ENCODE measurements at regions not wholly inside any gene's neighbourhood (a gene's known extent, or its start where the extent isn't known, plus 50 kb on each side); places are given as distances from the start of the nearest gene placed in this dataset.

DNA sequence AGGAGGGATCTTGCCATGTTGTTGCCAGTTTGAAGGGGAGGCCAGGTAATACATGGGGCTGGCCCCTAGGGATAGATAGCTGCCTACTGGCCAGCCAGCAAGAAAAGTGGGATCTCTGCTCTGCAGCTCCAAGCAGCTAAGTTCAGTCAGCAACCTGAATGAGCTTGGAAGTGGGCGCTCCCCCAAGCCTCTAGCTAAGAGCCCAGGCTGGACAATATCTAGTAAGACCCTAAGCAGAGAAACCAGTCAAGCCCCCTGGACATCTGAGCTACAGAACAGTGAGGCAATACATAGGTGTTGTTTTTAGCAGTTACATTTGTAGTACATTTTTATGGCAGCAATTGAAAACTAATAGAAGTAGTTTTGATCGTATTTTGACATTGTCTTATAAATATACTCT, 409.8 kb upstream of the SMIM21 start:
- no peak for DNase-seq (ENCODE audit: low read depth in 1 of 2, low spot score in 1 of 2)
- H3K27me3 ChIP-seq (ENCODE audit: insufficient read depth, poor library complexity, severe bottlenecking) = peaks cover 5% of the 10 kb centered on the region
- H3K4me3 ChIP-seq (replicated peaks; ENCODE audit: insufficient read depth, low read length) = no peak overlapping the region
- no peak overlapping the region for H3K27ac ChIP-seq (replicated peaks)
- no peak for TF ChIP-seq POLR2AphosphoS5 (IDR thresholded peaks at IDR 0.05; ENCODE audit: low read depth)
- TF ChIP-seq GABPA (IDR thresholded peaks at IDR 0.05; ENCODE audit: low read depth) = no peak
- TF ChIP-seq, protein P1, sequence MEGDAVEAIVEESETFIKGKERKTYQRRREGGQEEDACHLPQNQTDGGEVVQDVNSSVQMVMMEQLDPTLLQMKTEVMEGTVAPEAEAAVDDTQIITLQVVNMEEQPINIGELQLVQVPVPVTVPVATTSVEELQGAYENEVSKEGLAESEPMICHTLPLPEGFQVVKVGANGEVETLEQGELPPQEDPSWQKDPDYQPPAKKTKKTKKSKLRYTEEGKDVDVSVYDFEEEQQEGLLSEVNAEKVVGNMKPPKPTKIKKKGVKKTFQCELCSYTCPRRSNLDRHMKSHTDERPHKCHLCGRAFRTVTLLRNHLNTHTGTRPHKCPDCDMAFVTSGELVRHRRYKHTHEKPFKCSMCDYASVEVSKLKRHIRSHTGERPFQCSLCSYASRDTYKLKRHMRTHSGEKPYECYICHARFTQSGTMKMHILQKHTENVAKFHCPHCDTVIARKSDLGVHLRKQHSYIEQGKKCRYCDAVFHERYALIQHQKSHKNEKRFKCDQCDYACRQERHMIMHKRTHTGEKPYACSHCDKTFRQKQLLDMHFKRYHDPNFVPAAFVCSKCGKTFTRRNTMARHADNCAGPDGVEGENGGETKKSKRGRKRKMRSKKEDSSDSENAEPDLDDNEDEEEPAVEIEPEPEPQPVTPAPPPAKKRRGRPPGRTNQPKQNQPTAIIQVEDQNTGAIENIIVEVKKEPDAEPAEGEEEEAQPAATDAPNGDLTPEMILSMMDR (IDR thresholded peaks at IDR 0.05; ENCODE audit: insufficient read depth, low read length) = no peak
- no peak for TF ChIP-seq REST (IDR thresholded peaks at IDR 0.05; ENCODE audit: insufficient replicate concordance, low read depth)
- no peak for TF ChIP-seq SPI1 (IDR thresholded peaks at IDR 0.05; ENCODE audit: borderline replicate concordance, low read depth)

- TF ChIP-seq POLR2AphosphoS5 (IDR thresholded peaks at IDR 0.05; ENCODE audit: low read depth) = no peak
- TF ChIP-seq GABPA (IDR thresholded peaks at IDR 0.05; ENCODE audit: low read depth) = no peak
- TF ChIP-seq REST (IDR thresholded peaks at IDR 0.05; ENCODE audit: insufficient replicate concordance, low read depth) = no peak
- no peak for TF ChIP-seq SPI1 (IDR thresholded peaks at IDR 0.05; ENCODE audit: borderline replicate concordance, low read depth)
- TF ChIP-seq, protein P1 (IDR thresholded peaks at IDR 0.05; ENCODE audit: insufficient read depth, low read length) = no peak
- no peak overlapping the region for H3K27ac ChIP-seq (replicated peaks)
- no peak overlapping the region for H3K4me3 ChIP-seq (replicated peaks; ENCODE audit: insufficient read depth, low read length)
- peaks cover 5% of the 10 kb centered on the region for H3K27me3 ChIP-seq (ENCODE audit: insufficient read depth, poor library complexity, severe bottlenecking)
- no peak for DNase-seq (ENCODE audit: low read depth in 1 of 2, low spot score in 1 of 2)
These were observed 409.0 kb upstream of the SMIM21 start for GRCh38 chr18:75836516-75836915.

GRCh38 chr18:75831960-75832359, 404.5 kb upstream of the SMIM21 start:
- Histone ChIP-seq H3K27ac (replicated peaks) (no peak overlapping the region), H3K4me3 (replicated peaks; ENCODE audit: insufficient read depth, low read length) (no peak overlapping the region), H3K27me3 (ENCODE audit: insufficient read depth, poor library complexity, severe bottlenecking) (peaks cover 9% of the 10 kb centered on the region)
- no peak for DNase-seq (ENCODE audit: low read depth in 1 of 2, low spot score in 1 of 2)
- TF ChIP-seq SPI1 (IDR thresholded peaks at IDR 0.05; ENCODE audit: borderline replicate concordance, low read depth) (no peak), POLR2AphosphoS5 (IDR thresholded peaks at IDR 0.05; ENCODE audit: low read depth) (no peak), REST (IDR thresholded peaks at IDR 0.05; ENCODE audit: insufficient replicate concordance, low read depth) (no peak), GABPA (IDR thresholded peaks at IDR 0.05; ENCODE audit: low read depth) (no peak)
- TF ChIP-seq, protein P1 (IDR thresholded peaks at IDR 0.05; ENCODE audit: insufficient read depth, low read length) = no peak

All from HL-60 (cell line).